ENCODE measurements at regions not wholly inside any gene's neighbourhood (a gene's known extent, or its start where the extent isn't known, plus 50 kb on each side); places are given as distances from the start of the nearest gene placed in this dataset.

GRCh38 chr5:36355516-36355915, 53.8 kb upstream of the RANBP3L start:
- H3K4me3 ChIP-seq (ENCODE audit: low read depth, low read length): no peak overlapping the region
- DNase-seq (ENCODE audit: low read depth): no peak
- TF ChIP-seq MYC (IDR thresholded peaks at IDR 0.05; ENCODE audit: low read depth, low read length) (no peak), MAX (IDR thresholded peaks at IDR 0.05; ENCODE audit: low read depth, low read length) (no peak), CTCF (IDR thresholded peaks at IDR 0.05; ENCODE audit: low read depth, low read length) (no peak), POLR2A (IDR thresholded peaks at IDR 0.05; ENCODE audit: extremely low read depth, insufficient read length) (no peak)

- H3K4me3 ChIP-seq (ENCODE audit: low read depth, low read length): no peak overlapping the region
- TF ChIP-seq CTCF (IDR thresholded peaks at IDR 0.05; ENCODE audit: low read depth, low read length): no peak
- no peak for TF ChIP-seq POLR2A (IDR thresholded peaks at IDR 0.05; ENCODE audit: extremely low read depth, insufficient read length)
- no peak for TF ChIP-seq MAX (IDR thresholded peaks at IDR 0.05; ENCODE audit: low read depth, low read length)
- TF ChIP-seq MYC (IDR thresholded peaks at IDR 0.05; ENCODE audit: low read depth, low read length): no peak
- DNase-seq (ENCODE audit: low read depth): no peak
Measured at GRCh38 chr5:36356915-36357314, 55.2 kb upstream of the RANBP3L start.

- TF ChIP-seq MYC (IDR thresholded peaks at IDR 0.05; ENCODE audit: low read depth, low read length) (no peak), MAX (IDR thresholded peaks at IDR 0.05; ENCODE audit: low read depth, low read length) (no peak), POLR2A (IDR thresholded peaks at IDR 0.05; ENCODE audit: extremely low read depth, insufficient read length) (no peak)
- DNase-seq (ENCODE audit: low read depth): no peak
- H3K4me3 ChIP-seq (ENCODE audit: low read depth, low read length): no peak overlapping the region
Measured at GRCh38 chr5:36357391-36357975, 55.8 kb upstream of the RANBP3L start.

GRCh38 chr5:36359267-36359666, 57.6 kb upstream of the RANBP3L start:
- H3K4me3 ChIP-seq (ENCODE audit: low read depth, low read length): no peak overlapping the region
- DNase-seq (ENCODE audit: low read depth): no peak
- TF ChIP-seq MAX (IDR thresholded peaks at IDR 0.05; ENCODE audit: low read depth, low read length) (no peak), MYC (IDR thresholded peaks at IDR 0.05; ENCODE audit: low read depth, low read length) (no peak), CTCF (IDR thresholded peaks at IDR 0.05; ENCODE audit: low read depth, low read length) (no peak)

GRCh38 chr5:36360307-36360706, 58.6 kb upstream of the RANBP3L start:
- no peak overlapping the region for H3K4me3 ChIP-seq (ENCODE audit: low read depth, low read length)
- DNase-seq (ENCODE audit: low read depth): no peak
- TF ChIP-seq POLR2A (IDR thresholded peaks at IDR 0.05; ENCODE audit: extremely low read depth, insufficient read length) (no peak), MYC (IDR thresholded peaks at IDR 0.05; ENCODE audit: low read depth, low read length) (no peak), MAX (IDR thresholded peaks at IDR 0.05; ENCODE audit: low read depth, low read length) (no peak), CTCF (IDR thresholded peaks at IDR 0.05; ENCODE audit: low read depth, low read length) (no peak)

- H3K4me3 ChIP-seq (ENCODE audit: low read depth, low read length): no peak overlapping the region
- no peak for TF ChIP-seq CTCF (IDR thresholded peaks at IDR 0.05; ENCODE audit: low read depth, low read length)
- no peak for TF ChIP-seq MYC (IDR thresholded peaks at IDR 0.05; ENCODE audit: low read depth, low read length)
- TF ChIP-seq POLR2A (IDR thresholded peaks at IDR 0.05; ENCODE audit: extremely low read depth, insufficient read length): no peak
- TF ChIP-seq MAX (IDR thresholded peaks at IDR 0.05; ENCODE audit: low read depth, low read length): no peak
- DNase-seq (ENCODE audit: low read depth): no peak
Measured at GRCh38 chr5:36363101-36363500, 61.4 kb upstream of the RANBP3L start.
